ENCODE measurements at regions not wholly inside any gene's neighbourhood (a gene's known extent, or its start where the extent isn't known, plus 50 kb on each side); places are given as distances from the start of the nearest gene placed in this dataset.

DNA sequence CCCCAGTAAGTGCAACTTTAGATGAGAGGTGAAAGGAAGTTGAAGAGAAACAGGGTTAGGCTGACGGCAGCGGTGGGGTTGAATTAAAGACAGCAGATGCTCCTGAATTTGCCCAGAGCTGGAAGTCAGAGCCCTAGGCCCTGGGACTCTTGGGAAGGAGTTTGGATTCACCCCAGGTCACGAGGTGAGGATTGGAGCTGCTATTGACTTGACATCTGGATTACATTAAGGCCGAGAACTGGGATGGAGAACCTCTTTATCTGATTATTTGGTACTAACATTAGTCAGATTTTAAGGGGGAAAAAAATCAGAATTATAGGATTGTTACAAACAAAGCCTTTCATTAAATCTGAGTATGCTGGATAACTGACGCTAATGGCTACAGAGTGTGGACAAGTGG lies 367.2 kb downstream of the ZNF536 start (continued):
- TF ChIP-seq, protein P1, sequence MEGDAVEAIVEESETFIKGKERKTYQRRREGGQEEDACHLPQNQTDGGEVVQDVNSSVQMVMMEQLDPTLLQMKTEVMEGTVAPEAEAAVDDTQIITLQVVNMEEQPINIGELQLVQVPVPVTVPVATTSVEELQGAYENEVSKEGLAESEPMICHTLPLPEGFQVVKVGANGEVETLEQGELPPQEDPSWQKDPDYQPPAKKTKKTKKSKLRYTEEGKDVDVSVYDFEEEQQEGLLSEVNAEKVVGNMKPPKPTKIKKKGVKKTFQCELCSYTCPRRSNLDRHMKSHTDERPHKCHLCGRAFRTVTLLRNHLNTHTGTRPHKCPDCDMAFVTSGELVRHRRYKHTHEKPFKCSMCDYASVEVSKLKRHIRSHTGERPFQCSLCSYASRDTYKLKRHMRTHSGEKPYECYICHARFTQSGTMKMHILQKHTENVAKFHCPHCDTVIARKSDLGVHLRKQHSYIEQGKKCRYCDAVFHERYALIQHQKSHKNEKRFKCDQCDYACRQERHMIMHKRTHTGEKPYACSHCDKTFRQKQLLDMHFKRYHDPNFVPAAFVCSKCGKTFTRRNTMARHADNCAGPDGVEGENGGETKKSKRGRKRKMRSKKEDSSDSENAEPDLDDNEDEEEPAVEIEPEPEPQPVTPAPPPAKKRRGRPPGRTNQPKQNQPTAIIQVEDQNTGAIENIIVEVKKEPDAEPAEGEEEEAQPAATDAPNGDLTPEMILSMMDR (conservative IDR thresholded peaks at IDR 0.05; ENCODE audit: low read depth in 2 of 2), result no peak
- TF ChIP-seq EZH2 (IDR thresholded peaks at IDR 0.05; ENCODE audit: low read depth, unreplicated experiment), result no peak

DNA sequence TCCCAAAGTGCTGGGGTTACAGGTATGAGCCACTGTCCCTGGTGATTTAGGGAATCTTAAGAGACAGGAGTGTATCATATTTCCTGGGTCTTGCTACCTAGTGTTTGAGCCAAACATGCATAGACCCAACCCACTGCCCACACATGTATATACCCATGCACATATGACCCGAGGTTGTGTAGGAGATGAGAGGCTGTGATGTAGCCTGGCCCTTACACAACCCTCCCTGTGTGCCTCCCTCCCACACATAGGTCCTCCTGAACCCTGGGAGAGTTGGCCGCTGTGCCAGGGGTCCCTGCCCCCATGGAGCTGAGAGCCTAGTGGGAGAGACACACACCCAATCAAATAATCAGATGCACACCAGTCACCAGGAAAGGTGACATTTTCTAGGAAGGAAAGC lies 365.9 kb downstream of the ZNF536 start:
- Histone ChIP-seq H3K36me3 (ENCODE audit: insufficient read depth) (no peaks in the 10 kb centered on the region), H3K4me2 (no peak overlapping the region), H3F3A (replicated peaks; ENCODE audit: low read depth) (no peaks in the 10 kb centered on the region), H3K27ac (ENCODE audit: low read depth) (no peak overlapping the region), H3K4me3 (no peak overlapping the region), H3K27me3 (ENCODE audit: insufficient read depth) (no peaks in the 10 kb centered on the region), H3K9me2 (ENCODE audit: insufficient read depth) (0 out of 2 replicates have a peak, but pooled peaks cover 2% of the 10 kb centered on the region), H2AFZ (no peak overlapping the region), H3K4me1 (ENCODE audit: insufficient read depth) (no peaks in the 10 kb centered on the region), H3K79me2 (replicated peaks; ENCODE audit: insufficient read depth) (no peaks in the 10 kb centered on the region), H4K20me1 (replicated peaks; ENCODE audit: insufficient read depth) (no peaks in the 10 kb centered on the region)
- TF ChIP-seq EZH2 (IDR thresholded peaks at IDR 0.05; ENCODE audit: low read depth, unreplicated experiment), result no peak
- no peaks in the 10 kb centered on the region for H3K9me3 Mint-ChIP-seq
- H3K36me3 Mint-ChIP-seq (ENCODE audit: low read depth), result no peaks in the 10 kb centered on the region
- H3K27me3 Mint-ChIP-seq (ENCODE audit: insufficient read depth, low read depth, poor library complexity), result peaks cover 4% of the 10 kb centered on the region
- ATAC-seq (no peak), DNase-seq (ENCODE audit: low spot score) (no peak)
- no peak overlapping the region for H3K27ac Mint-ChIP-seq
- H3K4me1 Mint-ChIP-seq, result no peaks in the 10 kb centered on the region
- no peak overlapping the region for H3K4me3 Mint-ChIP-seq

DNA sequence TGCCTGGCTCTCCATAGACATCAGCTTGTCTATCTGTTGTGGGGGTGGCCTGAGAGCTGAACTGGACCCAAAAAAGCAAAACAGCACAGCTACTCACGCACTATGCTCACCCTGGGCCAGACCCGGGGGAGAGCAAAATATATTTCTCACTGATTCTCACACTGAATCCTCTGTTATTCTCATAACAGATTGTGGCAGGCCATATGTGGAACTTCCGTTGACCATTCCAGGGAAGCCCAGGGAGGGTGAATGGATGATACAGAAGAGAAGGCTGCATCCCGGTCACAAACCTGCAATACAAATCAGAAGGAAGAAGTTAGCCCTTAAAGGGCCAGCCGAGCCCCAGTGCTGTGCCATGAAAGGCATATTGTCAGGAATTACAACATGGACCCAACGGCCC lies 362.5 kb downstream of the ZNF536 start:
- no peaks in the 10 kb centered on the region for H3K4me1 ChIP-seq (ENCODE audit: insufficient read depth)
- no peaks in the 10 kb centered on the region for H3K36me3 ChIP-seq (ENCODE audit: insufficient read depth)
- H3K4me3 ChIP-seq, result no peak overlapping the region
- no peaks in the 10 kb centered on the region for H3K79me2 ChIP-seq (replicated peaks; ENCODE audit: insufficient read depth)
- no peak overlapping the region for H3K4me3 Mint-ChIP-seq
- no peak overlapping the region for H3K27ac Mint-ChIP-seq
- H3K9me2 ChIP-seq (ENCODE audit: insufficient read depth), result 0 out of 2 replicates have a peak, but pooled peaks cover 2% of the 10 kb centered on the region
- no peaks in the 10 kb centered on the region for H3K36me3 Mint-ChIP-seq (ENCODE audit: low read depth)
- no peak overlapping the region for H3K27ac ChIP-seq (ENCODE audit: low read depth)
- H3K4me1 Mint-ChIP-seq, result no peaks in the 10 kb centered on the region
- ATAC-seq (no peak), DNase-seq (ENCODE audit: low spot score) (no peak)
- no peaks in the 10 kb centered on the region for H3F3A ChIP-seq (replicated peaks; ENCODE audit: low read depth)
- peak overlapping the region; percentile 72; the same call in 1 of the 2 replicates for H2AFZ ChIP-seq
- peaks cover 2% of the 10 kb centered on the region for H3K27me3 Mint-ChIP-seq (ENCODE audit: insufficient read depth, low read depth, poor library complexity)
- no peak overlapping the region for H3K4me2 ChIP-seq
- no peaks in the 10 kb centered on the region for H4K20me1 ChIP-seq (replicated peaks; ENCODE audit: insufficient read depth)
- H3K27me3 ChIP-seq (ENCODE audit: insufficient read depth), result no peaks in the 10 kb centered on the region
- no peaks in the 10 kb centered on the region for H3K9me3 Mint-ChIP-seq
- TF ChIP-seq, protein P2, sequence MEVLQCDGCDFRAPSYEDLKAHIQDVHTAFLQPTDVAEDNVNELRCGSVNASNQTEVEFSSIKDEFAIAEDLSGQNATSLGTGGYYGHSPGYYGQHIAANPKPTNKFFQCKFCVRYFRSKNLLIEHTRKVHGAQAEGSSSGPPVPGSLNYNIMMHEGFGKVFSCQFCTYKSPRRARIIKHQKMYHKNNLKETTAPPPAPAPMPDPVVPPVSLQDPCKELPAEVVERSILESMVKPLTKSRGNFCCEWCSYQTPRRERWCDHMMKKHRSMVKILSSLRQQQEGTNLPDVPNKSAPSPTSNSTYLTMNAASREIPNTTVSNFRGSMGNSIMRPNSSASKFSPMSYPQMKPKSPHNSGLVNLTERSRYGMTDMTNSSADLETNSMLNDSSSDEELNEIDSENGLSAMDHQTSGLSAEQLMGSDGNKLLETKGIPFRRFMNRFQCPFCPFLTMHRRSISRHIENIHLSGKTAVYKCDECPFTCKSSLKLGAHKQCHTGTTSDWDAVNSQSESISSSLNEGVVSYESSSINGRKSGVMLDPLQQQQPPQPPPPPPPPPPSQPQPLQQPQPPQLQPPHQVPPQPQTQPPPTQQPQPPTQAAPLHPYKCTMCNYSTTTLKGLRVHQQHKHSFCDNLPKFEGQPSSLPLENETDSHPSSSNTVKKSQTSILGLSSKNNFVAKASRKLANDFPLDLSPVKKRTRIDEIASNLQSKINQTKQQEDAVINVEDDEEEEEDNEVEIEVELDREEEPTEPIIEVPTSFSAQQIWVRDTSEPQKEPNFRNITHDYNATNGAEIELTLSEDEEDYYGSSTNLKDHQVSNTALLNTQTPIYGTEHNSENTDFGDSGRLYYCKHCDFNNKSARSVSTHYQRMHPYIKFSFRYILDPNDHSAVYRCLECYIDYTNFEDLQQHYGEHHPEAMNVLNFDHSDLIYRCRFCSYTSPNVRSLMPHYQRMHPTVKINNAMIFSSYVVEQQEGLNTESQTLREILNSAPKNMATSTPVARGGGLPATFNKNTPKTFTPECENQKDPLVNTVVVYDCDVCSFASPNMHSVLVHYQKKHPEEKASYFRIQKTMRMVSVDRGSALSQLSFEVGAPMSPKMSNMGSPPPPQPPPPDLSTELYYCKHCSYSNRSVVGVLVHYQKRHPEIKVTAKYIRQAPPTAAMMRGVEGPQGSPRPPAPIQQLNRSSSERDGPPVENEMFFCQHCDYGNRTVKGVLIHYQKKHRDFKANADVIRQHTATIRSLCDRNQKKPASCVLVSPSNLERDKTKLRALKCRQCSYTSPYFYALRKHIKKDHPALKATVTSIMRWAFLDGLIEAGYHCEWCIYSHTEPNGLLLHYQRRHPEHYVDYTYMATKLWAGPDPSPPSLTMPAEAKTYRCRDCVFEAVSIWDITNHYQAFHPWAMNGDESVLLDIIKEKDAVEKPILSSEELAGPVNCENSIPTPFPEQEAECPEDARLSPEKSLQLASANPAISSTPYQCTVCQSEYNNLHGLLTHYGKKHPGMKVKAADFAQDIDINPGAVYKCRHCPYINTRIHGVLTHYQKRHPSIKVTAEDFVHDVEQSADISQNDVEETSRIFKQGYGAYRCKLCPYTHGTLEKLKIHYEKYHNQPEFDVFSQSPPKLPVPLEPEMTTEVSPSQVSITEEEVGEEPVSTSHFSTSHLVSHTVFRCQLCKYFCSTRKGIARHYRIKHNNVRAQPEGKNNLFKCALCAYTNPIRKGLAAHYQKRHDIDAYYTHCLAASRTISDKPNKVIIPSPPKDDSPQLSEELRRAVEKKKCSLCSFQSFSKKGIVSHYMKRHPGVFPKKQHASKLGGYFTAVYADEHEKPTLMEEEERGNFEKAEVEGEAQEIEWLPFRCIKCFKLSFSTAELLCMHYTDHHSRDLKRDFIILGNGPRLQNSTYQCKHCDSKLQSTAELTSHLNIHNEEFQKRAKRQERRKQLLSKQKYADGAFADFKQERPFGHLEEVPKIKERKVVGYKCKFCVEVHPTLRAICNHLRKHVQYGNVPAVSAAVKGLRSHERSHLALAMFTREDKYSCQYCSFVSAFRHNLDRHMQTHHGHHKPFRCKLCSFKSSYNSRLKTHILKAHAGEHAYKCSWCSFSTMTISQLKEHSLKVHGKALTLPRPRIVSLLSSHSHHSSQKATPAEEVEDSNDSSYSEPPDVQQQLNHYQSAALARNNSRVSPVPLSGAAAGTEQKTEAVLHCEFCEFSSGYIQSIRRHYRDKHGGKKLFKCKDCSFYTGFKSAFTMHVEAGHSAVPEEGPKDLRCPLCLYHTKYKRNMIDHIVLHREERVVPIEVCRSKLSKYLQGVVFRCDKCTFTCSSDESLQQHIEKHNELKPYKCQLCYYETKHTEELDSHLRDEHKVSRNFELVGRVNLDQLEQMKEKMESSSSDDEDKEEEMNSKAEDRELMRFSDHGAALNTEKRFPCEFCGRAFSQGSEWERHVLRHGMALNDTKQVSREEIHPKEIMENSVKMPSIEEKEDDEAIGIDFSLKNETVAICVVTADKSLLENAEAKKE (CRISPR knock-in tag; IDR thresholded peaks at IDR 0.05), result no peak
- no peak for TF ChIP-seq STAT1 (IDR thresholded peaks at IDR 0.05; ENCODE audit: unreplicated experiment)
- TF ChIP-seq NANOG (IDR thresholded peaks at IDR 0.05; ENCODE audit: borderline replicate concordance), result no peak
- no peak for TF ChIP-seq EZH2phosphoT487 (IDR thresholded peaks at IDR 0.05; ENCODE audit: unreplicated experiment)
- no peak for TF ChIP-seq CREB1 (CRISPR knock-in tag; IDR thresholded peaks at IDR 0.05; ENCODE audit: low read depth)
- TF ChIP-seq, protein P3, sequence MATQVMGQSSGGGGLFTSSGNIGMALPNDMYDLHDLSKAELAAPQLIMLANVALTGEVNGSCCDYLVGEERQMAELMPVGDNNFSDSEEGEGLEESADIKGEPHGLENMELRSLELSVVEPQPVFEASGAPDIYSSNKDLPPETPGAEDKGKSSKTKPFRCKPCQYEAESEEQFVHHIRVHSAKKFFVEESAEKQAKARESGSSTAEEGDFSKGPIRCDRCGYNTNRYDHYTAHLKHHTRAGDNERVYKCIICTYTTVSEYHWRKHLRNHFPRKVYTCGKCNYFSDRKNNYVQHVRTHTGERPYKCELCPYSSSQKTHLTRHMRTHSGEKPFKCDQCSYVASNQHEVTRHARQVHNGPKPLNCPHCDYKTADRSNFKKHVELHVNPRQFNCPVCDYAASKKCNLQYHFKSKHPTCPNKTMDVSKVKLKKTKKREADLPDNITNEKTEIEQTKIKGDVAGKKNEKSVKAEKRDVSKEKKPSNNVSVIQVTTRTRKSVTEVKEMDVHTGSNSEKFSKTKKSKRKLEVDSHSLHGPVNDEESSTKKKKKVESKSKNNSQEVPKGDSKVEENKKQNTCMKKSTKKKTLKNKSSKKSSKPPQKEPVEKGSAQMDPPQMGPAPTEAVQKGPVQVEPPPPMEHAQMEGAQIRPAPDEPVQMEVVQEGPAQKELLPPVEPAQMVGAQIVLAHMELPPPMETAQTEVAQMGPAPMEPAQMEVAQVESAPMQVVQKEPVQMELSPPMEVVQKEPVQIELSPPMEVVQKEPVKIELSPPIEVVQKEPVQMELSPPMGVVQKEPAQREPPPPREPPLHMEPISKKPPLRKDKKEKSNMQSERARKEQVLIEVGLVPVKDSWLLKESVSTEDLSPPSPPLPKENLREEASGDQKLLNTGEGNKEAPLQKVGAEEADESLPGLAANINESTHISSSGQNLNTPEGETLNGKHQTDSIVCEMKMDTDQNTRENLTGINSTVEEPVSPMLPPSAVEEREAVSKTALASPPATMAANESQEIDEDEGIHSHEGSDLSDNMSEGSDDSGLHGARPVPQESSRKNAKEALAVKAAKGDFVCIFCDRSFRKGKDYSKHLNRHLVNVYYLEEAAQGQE (IDR thresholded peaks at IDR 0.05; ENCODE audit: unreplicated experiment), result no peak
- no peak for TF ChIP-seq EZH2 (IDR thresholded peaks at IDR 0.05; ENCODE audit: low read depth, unreplicated experiment)
